Prostate gland (tissue), 2 donors: ENCODE measurements at regions not wholly inside any gene's neighbourhood (a gene's known extent, or its start where the extent isn't known, plus 50 kb on each side); places are given as distances from the start of the nearest gene placed in this dataset.
A peak's percentile ranks its signal among the peaks of the same experiment; 100 is the strongest.

ENCODE experiments used
- DNase-seq: peaks from one replicate; pipeline ENCODE4 v3.0.0-alpha.2; 2019; ENCODE audit warnings: low spot score
- H3K27ac ChIP-seq, 2 donors: fragments of 200-600 bp; sonication (generic); 2 replicates each; pipeline ENCODE4 v1.5.1; 2017 to 2019
- H3K27me3 ChIP-seq: fragments of 200-600 bp; sonication (generic); replicated peaks from 2 replicates; pipeline ENCODE4 v1.5.1; 2019; ENCODE audit not compliant: insufficient read depth
- H3K36me3 ChIP-seq, 2 donors: fragments of 200-600 bp; sonication (generic); 1 replicate in 1 of 2; 2 replicates in 1 of 2; pipeline versions ENCODE4 v1.5.1 to v1.8.1; 2017 to 2019
- H3K4me1 ChIP-seq: fragments of 200-600 bp; sonication (generic); replicated peaks from 2 replicates; pipeline ENCODE4 v1.5.1; 2019
- H3K4me3 ChIP-seq, 2 donors: fragments of 200-600 bp; sonication (generic); 2 replicates each; pipeline ENCODE4 v1.5.1; 2017 to 2019
- H3K9me3 ChIP-seq: fragments of 200-600 bp; sonication (generic); 2 replicates; pipeline ENCODE4 v1.5.1; 2017
- CTCF ChIP-seq, 4 experiments: fragments of 200-600 bp in 2 of 4; fragments of 450-650 bp in 2 of 4; sonication (generic) in 2 of 4; IDR thresholded peaks; 1 replicate in 3 of 4; 2 replicates in 1 of 4; pipeline ENCODE4 v1.5.1; 2016 to 2019; ENCODE audit warnings: antibody characterized with exemption in 4 of 4, mild to moderate bottlenecking in 2 of 4, moderate library complexity in 2 of 4
- POLR2A ChIP-seq: fragments of 450-650 bp; IDR thresholded peaks from one replicate; pipeline ENCODE4 v1.6.1; 2016; ENCODE audit warnings: antibody characterized with exemption, mild to moderate bottlenecking
- POLR2AphosphoS5 ChIP-seq: sonication (generic); formaldehyde crosslinking; IDR thresholded peaks from one replicate; pipeline ENCODE4 v1.6.1; 2017; ENCODE audit warnings: antibody characterized with exemption
- WGBS: methylation state at CpG from one replicate; pipeline ENCODE4 v1.1.5; 2018; 5-methylcytosine and 5-hydroxymethylcytosine counted together
- intact Hi-C: fragments of 100-400 bp; cut with DNase I; formaldehyde crosslinking; loops from one replicate; pipeline ENCODE4 v1.14.2; 2022

GRCh38 chr6:151671195-151671594 lies 136.3 kb upstream of the ESR1 start:
- Histone ChIP-seq H3K27ac (no peak overlapping the region), H3K4me3 (no peak overlapping the region), H3K4me1 (no peaks in the 10 kb centered on the region), H3K27me3 (no peaks in the 10 kb centered on the region), H3K36me3 (no peaks in the 10 kb centered on the region), H3K9me3 (no peaks in the 10 kb centered on the region)
- DNase-seq, result no peak
- intact Hi-C loops, result no loop called here
- no peak for TF ChIP-seq POLR2A
- no peak for TF ChIP-seq CTCF (IDR thresholded peaks at IDR 0.05)
- no peak for TF ChIP-seq POLR2AphosphoS5
- 88% methylated on average over 5 of the region's 5 CpGs for WGBS

- Histone ChIP-seq H3K27me3 (no peaks in the 10 kb centered on the region), H3K36me3 (no peaks in the 10 kb centered on the region), H3K9me3 (no peaks in the 10 kb centered on the region), H3K4me3 (no peak overlapping the region), H3K27ac (no peak overlapping the region), H3K4me1 (no peaks in the 10 kb centered on the region)
- no peak for DNase-seq
- 92% methylated on average over 3 of the region's 3 CpGs for WGBS
- no peak for TF ChIP-seq POLR2AphosphoS5
- TF ChIP-seq CTCF (IDR thresholded peaks at IDR 0.05), result no peak
- no peak for TF ChIP-seq POLR2A
- intact Hi-C loops, result no loop called here
Observed at GRCh38 chr6:151674578-151674977, 132.9 kb upstream of the ESR1 start.

DNA sequence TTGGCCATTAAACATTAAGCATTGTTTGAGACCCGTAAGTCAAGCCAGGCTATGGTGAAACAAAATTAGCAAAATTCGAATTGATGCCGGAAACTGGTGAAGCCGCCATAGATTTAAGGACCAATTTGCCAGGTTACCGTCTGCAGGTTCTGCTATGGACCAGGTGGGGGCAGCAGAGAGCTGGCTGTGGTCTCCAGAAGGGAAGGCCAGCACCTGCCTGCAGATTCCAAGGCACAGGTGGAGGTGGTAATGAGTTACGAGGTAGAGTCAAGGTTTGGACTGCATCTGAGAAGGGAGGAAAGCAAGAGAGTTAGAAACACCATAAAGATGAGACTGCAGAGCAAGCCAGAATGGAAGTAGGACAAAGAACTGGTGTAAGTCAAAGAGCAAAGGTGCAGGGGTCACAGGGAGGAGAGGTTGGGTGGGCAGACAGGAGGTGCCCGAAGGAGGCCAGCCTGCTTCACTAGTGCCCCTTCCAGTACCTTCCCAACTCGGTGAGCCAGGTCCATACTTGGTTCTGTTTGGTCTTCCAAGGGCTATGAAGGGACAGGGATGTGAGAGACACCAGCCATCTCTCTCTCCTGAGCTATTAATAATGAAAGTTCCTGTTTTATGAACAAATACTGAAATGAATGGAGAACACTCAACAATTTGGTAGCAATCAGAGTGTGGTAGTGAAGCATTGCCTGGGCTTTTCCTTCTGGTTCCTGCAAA lies 131.6 kb upstream of the ESR1 start:
- no peak overlapping the region for H3K4me3 ChIP-seq
- no peaks in the 10 kb centered on the region for H3K9me3 ChIP-seq
- no peaks in the 10 kb centered on the region for H3K4me1 ChIP-seq
- H3K27me3 ChIP-seq, result no peaks in the 10 kb centered on the region
- 51% methylated on average over 8 of the region's 8 CpGs for WGBS
- no peaks in the 10 kb centered on the region for H3K36me3 ChIP-seq
- no peak for DNase-seq
- no peak for TF ChIP-seq POLR2AphosphoS5
- TF ChIP-seq POLR2A, result no peak
- TF ChIP-seq CTCF (IDR thresholded peaks at IDR 0.05), result peak; percentile 38 to 75 (median 64)
- intact Hi-C loops, result no loop called here
- no peak overlapping the region for H3K27ac ChIP-seq

DNA sequence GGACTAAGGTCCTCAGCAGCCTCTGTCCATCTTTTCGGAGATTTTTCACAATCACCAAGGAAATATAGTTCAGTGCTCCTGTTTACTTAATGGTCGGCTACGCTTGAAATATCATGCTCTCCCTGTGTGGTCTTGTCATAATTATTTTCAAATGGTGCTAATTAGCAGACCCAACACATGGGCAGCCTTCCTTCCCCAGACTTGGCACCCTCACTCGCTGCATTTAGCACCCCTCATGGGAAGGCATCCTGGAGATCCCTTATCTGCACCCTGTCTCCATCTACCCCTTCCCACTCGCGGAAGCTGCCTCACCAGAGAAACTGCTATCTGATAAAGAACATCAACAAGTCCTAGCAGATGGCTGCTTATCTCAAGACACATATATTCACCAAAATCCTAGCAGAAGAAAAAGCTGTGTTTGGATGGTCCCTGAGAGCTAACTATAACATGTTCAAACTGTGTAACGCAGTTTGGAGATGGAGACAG lies 131.0 kb upstream of the ESR1 start:
- H3K9me3 ChIP-seq, result no peaks in the 10 kb centered on the region
- DNase-seq, result no peak
- no peaks in the 10 kb centered on the region for H3K36me3 ChIP-seq
- no peak overlapping the region for H3K27ac ChIP-seq
- H3K27me3 ChIP-seq, result no peaks in the 10 kb centered on the region
- intact Hi-C loops, result no loop called here
- no peak for TF ChIP-seq POLR2A
- no peak for TF ChIP-seq CTCF (IDR thresholded peaks at IDR 0.05)
- no peak for TF ChIP-seq POLR2AphosphoS5
- WGBS, result 74% methylated on average over 7 of the region's 7 CpGs
- H3K4me3 ChIP-seq, result no peak overlapping the region
- H3K4me1 ChIP-seq, result no peaks in the 10 kb centered on the region

DNA sequence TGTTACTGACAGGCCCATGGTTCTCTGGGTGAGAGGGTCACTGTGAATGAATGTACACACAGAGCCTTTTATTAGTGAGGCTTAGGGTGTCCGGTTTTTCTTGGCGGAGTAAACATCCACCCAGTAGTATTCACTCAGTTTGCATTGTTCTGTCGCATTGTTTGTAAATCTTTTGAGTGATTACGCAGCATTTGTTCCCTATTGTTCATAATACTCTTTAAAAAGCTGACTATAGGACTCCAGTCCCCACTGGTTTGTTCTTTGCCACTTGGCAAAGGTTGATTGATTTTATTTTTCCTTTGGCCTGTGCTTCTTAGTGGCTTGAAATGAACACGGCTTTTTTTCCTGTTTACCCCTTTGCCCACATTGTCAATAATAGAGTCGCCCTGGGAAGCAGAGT lies 130.1 kb upstream of the ESR1 start:
- WGBS, result 54% methylated on average over 6 of the region's 6 CpGs
- Histone ChIP-seq H3K27me3 (no peaks in the 10 kb centered on the region), H3K4me1 (no peaks in the 10 kb centered on the region), H3K27ac (no peak overlapping the region), H3K9me3 (no peaks in the 10 kb centered on the region), H3K4me3 (no peak overlapping the region), H3K36me3 (no peaks in the 10 kb centered on the region)
- TF ChIP-seq POLR2A (no peak), POLR2AphosphoS5 (no peak), CTCF (IDR thresholded peaks at IDR 0.05) (no peak)
- DNase-seq, result no peak
- intact Hi-C loops, result no loop called here
